ENCODE measurements at regions not wholly inside any gene's neighbourhood (a gene's known extent, or its start where the extent isn't known, plus 50 kb on each side); places are given as distances from the start of the nearest gene placed in this dataset.

GRCh38 chr5:117461966-117462365 lies 887.3 kb upstream of the SEMA6A start:
- DNase-seq, result no peak

DNA sequence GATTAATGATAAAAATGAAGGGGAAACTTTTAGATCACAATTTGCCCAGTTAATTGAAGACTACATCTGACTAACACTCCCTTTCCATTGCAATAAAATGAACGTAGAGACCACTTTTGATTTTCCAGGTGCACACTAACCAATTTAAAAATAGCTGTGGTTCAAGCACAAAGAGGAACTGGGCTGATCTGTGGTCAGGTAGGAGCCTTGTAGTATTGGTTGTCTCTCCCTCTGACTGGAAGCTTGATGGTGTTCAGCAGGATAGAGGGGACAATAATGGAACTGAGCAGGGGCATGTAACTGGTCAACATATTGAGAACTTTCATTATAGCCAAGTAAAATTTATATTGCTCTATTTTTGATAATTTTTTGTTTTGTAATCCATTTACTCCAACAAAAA lies 886.8 kb upstream of the SEMA6A start:
- no peak for DNase-seq

GRCh38 chr5:117457656-117458055 lies 883.0 kb upstream of the SEMA6A start:
- no peak for DNase-seq

DNA sequence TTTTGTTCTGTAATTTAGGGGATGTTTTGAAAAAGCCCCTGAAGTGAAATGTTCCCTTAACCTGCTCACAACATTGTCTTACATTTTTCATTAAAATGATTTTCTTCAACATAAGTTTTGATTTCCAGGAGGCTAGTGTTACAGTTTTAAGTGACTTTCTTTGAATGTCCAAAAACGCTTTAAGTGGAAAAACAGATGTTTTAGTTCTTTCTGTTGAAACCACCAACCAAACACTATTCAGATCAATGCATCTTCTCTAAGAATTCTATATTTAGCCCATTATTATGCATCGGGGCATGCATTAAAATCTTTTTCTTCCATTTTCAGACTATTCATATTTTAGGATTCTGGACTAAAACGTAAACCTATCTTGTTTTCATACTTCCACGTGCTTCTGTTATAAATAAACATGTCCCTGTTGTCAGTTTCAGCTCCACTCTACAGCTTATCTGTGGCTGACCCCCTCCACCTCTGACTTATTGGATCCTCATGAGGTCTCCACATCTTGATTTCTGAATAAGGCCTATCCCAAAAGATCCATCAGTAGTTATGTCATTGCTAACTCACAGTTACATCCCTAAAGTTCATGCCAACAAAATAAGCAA lies 882.3 kb upstream of the SEMA6A start:
- no peak for DNase-seq

DNA sequence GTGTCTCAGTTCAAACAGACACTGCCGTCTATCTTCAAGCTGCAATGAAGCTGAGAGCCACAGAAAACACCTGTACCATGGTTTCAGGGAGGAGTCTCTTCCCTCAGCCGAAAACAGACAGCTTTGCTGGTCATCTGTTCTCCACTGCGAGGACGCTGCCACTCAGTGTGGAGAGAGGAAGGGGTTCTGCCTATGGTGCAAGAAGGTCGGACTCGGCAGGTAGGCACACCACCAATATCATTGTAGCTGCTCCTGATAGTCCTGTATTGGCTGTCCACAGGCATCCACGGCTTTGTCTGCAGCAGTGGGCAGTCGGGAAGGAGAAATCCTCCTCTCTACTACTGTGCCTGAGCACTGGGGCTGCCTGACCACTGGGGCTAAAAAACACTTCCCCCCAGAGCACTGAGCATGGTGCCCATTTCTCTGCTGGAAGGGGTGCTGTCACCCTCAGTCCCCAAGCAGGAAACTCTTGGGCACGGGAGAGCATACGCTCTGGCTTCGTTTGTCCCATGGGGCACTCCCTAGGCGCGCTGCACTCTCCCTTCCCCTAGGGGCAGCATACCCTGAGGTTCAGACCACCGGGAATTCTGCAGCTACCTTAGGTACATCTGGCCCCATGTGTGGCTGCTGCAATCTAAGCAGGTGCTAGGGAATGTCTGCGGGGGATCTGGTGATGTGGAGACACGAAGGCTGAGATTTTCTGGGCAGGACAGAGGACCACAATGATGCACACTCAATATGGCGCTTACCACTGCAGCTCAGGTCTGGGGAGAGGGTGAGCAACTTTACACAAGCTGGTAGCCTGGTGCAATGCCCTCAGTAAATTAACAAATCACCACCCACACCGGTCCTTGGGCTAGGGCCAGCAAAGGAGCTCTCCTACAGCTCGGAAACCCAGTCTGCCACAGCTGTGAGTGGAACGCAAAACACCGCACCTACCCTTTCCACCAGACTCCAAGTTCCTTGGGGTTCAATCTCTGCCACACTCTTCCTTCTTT lies 880.9 kb upstream of the SEMA6A start:
- DNase-seq, result peak; percentile 6

DNA sequence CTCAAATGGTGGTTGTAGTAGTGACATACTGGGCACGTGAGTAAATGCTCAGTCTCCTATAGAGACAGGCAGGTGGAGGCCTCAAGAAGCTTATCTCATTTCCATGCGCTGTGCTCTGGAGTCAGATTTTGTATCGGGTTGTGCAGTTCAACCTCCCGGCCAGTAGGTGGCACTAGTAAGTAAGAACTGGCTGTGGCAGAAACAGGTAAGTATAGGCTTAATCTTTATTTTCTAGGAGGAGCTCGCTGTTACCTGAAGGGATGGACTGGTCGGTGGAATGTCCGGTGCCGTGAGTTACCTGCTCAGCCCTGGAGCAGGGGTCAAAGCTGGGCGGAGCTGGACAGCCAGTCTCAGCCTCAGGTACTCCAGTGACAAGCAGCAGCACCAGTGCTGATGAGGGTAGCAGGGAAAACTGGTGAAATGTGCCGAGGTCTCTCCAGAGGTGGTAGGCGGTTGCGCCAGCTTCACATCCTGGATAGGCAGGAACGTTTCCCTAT lies 880.1 kb upstream of the SEMA6A start:
- DNase-seq, result peak; percentile 3

DNA sequence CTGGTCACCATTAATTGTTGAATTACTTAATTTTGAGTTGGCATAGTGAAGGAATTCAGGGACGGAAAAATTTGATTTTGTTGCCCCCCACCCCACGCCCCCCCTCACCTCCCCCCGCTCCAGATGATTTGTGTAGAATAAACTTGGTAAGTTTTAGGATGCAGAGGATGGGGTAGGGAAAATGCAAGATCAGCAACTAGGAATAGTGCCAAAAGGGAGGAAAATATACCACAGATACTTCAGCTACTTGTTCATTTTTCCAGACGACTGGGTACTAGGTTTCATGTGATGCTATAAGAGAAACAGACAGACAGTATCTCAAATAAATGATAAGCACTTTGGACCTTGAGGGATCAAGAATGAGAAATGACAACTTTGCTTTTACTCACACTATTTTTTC lies 862.2 kb upstream of the SEMA6A start:
- no peak for DNase-seq

DNA sequence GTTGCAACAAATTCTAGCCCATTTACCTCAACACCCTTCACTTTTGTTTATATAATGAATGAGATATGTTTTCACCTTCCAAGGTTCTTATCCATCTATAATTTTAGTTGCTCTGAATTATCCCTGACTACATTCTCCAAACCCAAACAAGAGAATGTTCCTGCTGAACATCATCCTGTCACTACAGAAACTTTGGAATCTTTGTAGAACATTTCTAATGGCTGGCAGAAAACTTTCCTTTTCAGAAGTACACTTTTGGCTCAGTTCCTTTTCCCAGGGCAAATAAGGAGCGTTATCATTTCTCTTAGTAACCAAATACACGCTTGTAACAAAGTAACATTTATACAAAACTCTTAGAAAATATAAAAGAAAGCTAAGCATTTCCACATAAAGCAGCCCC lies 860.6 kb upstream of the SEMA6A start:
- no peak for DNase-seq

- DNase-seq, result no peak
These were observed 859.6 kb upstream of the SEMA6A start for GRCh38 chr5:117434254-117434653.

- DNase-seq, result no peak
These were observed 859.2 kb upstream of the SEMA6A start for GRCh38 chr5:117433818-117434217.

DNA sequence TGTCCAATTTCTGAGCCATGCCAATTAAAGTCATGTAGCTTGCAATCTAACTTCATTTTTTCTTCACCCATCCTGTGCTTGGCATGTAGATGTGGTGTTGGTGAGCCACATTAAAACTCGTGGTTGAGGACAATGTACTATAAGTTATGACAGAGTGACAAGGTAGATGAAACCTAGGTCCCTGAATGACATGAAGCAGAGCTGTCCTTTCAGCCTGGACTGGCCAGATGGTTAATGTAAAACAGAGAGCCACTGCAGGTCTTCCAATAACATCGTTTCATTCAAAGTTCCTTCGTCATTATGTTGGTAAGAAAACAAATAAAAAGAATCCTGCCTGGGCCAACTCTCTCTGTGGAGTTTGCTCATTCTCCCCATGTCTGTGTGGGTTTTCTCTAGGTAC lies 856.5 kb upstream of the SEMA6A start:
- no peak for DNase-seq

GRCh38 chr5:117425163-117425562 lies 850.5 kb upstream of the SEMA6A start:
- DNase-seq, result no peak

DNA sequence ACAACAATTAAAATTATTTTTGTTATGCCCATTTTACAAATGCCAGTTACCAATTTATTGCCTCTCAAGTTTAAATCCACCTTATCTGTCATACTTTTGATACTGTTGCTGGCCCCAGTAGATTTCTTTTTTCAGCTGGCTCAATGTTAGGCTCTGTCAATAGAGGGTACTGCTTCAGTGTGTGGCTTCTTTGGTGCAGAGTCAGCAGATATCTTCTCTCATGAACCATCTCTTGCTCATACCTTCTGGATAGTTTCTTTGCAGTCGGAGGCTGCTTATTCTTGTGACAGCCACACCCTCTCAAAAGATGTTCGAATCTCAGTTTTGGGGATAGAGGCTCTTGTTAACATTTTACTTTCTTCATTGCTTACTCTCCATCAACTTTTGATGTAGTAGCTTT lies 849.9 kb upstream of the SEMA6A start:
- DNase-seq, result no peak

DNA sequence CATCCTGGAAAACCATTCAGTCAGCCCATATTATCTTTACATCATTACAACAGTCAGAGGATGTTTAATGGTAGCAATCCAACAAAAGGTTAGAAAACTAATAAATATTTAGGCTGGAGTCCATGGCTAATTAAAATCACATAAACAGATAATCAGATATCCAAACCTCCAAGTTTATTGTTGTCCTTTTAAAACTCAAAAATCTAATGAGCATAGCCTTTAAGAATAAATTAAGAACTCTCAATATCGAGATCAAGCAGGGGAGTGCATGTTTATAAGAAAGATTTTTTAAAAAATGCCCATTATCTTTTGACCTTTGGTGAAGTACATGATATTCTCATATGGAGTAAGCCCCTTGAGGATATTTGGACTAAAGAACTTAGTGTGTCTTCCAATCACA lies 842.9 kb upstream of the SEMA6A start:
- no peak for DNase-seq

DNA sequence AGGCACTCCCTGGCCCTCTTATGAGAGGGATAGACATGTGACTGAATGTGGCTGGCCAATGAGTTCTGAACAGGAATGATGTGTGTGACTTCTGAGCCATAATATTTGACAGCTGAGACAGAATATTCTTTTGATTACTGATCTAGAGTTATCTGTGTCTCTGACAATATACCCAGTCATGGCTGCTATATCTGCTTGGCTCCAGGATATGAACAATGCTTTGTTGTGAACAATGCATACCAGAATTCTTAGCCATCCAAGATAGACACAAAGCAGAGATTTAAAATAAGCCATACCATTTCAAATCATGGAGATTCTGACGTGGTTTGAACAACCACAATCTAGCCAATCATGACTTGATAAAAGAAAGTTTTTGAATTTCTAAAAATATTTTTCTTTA lies 840.3 kb upstream of the SEMA6A start:
- no peak for DNase-seq

- no peak for DNase-seq
These were observed 837.1 kb upstream of the SEMA6A start for GRCh38 chr5:117411701-117412100.

GRCh38 chr5:117405197-117405596 lies 830.6 kb upstream of the SEMA6A start:
- no peak for DNase-seq

- no peak for DNase-seq
These were observed 820.0 kb upstream of the SEMA6A start for GRCh38 chr5:117394506-117395157.

DNA sequence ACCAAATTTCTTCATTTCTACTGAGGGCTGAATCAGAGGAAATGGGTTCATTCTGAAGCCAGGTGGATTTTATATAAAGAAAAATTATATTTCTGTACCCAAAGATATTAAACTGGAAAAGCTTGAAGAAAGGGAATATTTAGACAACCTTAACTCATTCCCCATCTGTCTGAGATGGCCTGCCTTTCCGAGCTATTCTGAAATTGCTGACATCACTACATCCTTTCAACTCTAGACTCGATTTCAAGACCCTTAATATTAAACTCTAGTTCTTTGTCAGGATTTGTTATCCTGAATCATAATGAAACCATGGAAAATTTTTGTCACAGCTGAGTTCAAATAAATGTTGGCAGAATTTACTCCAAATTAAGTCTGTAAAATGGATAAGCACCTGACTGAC lies 818.5 kb upstream of the SEMA6A start:
- no peak for DNase-seq

DNA sequence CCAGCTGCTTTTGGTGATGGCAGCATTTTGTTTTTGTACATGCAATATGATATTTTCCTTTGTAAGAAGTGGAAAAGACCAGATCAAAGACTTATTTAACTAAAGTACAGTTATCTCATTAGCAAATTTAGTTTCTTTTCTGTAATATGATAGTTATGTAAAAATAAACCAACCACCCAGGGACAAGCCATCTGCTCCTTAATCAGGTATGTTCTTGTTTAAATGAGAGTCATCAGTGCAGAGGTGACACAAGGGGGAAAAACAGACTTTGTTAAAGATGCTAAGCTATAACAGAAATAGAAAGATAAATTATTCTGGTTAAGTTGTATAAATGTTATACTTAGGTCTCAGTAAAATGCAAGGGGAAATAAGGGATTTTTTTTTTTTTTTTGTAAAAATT lies 805.7 kb upstream of the SEMA6A start:
- DNase-seq, result no peak

DNA sequence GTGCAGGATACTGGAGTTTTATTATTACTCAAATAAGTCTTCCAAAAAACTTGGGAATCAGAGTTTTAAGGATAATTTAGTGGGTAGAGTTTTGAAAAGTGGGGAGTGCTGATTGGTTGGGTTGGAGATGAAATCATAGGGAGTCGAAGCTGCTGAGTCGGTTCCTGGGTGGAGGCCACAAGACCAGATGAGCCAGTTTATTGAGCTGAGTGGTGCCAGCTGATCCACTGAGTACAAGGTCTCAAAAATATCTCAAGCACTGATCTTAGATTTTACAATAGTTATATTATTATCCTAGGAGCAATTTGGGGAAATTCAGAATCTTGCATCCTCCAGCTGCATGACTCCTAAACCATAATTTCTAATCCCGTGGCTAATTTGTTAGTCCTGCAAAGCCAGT lies 804.9 kb upstream of the SEMA6A start:
- no peak for DNase-seq

DNA sequence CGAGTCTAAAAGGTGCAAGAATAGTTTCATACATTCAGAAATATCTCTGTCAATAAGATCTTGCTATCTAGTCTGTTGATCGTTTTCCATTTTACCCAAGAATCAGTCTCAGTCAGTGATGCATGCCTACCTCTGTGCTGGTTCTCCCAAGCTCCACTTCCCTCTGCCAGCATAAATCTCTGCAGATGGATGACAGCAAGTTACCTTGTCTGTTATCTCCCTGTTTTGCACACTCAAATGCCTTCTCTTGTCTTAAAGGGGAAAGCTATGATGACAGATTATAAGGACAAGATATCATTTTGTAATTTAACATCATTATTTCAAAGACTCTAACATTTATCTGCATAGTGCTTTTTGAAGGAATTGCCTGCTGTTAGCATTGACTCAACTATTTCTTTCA lies 802.1 kb upstream of the SEMA6A start:
- DNase-seq, result no peak

DNA sequence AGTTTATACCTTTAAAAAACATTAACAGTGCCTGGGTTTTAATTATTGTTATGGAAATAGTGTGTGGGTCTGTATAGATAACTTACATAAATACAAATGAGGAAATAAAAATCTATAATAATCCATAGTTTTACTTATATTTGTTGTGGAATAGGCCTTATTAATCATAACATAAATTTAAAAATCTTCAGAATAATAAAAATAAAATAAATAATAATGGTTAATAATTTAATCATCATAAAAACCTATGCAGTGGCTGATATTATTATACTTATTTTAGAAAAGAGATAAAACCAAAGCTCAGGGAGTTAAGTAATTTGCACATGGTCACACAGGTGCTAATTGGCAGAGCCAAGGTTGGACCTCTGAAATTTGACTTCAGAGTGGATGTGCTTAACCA lies 785.3 kb upstream of the SEMA6A start:
- DNase-seq, result no peak

GRCh38 chr5:117357886-117358285 lies 783.3 kb upstream of the SEMA6A start:
- DNase-seq, result no peak
